ENCODE measurements at regions not wholly inside any gene's neighbourhood (a gene's known extent, or its start where the extent isn't known, plus 50 kb on each side); places are given as distances from the start of the nearest gene placed in this dataset.

DNA sequence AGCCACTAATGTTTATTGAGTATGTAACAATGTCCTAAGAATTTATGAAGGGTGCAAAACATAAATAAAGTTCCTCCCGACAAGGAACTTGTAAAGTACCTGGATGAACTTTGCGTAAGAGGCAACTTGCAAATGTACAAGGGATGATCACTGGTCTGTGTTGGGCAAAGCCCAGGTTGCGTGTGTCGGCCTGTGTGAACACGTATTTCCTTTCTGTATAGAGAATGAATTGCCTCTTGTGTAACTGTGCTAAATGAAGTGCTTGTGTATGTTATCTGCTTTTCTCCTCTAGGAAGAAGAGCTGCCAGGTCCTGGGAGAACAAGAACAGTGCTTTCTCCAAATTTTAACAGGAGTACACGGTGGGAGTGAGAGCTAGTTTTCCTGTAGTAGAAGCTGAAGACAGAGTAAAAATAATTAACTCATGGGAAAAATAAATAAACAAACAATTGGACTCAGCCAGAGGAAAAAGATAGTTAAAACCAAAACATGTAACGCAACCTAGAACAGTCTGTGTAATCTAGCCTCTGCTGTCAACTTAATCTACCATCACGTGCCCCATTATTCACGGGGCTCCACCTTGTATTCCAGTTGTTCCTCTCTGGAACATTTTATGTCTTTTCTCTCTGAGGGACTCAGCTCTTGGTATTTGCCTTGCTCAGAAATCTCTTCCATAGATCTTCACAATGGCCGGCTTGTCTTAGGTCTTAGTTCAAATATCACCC lies 83.7 kb upstream of the RASGRP1 start:
- TF ChIP-seq, protein P1, sequence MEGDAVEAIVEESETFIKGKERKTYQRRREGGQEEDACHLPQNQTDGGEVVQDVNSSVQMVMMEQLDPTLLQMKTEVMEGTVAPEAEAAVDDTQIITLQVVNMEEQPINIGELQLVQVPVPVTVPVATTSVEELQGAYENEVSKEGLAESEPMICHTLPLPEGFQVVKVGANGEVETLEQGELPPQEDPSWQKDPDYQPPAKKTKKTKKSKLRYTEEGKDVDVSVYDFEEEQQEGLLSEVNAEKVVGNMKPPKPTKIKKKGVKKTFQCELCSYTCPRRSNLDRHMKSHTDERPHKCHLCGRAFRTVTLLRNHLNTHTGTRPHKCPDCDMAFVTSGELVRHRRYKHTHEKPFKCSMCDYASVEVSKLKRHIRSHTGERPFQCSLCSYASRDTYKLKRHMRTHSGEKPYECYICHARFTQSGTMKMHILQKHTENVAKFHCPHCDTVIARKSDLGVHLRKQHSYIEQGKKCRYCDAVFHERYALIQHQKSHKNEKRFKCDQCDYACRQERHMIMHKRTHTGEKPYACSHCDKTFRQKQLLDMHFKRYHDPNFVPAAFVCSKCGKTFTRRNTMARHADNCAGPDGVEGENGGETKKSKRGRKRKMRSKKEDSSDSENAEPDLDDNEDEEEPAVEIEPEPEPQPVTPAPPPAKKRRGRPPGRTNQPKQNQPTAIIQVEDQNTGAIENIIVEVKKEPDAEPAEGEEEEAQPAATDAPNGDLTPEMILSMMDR (IDR thresholded peaks at IDR 0.05; ENCODE audit: low read depth, low read length), result no peak

DNA sequence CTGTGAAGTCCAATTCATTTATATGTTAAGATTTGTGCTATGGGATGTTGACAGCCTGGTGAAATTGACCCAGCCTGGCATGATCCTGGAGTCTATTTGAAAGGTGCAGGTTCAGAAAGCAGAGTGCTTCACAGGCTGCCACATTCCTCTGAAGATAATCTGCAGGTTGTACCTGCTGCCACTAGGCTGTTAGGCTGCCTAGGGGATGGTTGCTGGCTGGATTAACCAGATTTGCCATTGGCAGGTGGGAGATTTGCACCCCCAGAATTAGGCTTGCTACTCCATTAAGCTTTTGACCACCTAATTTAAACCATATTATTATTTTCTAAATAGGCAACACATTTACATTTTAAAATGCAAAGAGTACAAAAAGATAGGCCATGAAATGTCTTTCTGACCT lies 85.8 kb upstream of the RASGRP1 start:
- H3K4me3 ChIP-seq (ENCODE audit: low read depth, low read length), result no peak overlapping the region
- TF ChIP-seq, protein P1 (IDR thresholded peaks at IDR 0.05; ENCODE audit: low read depth, low read length), result no peak

More for the DNA sequence above, 83.7 kb upstream of the RASGRP1 start:
- H3K4me3 ChIP-seq (ENCODE audit: low read depth, low read length), result no peak overlapping the region

DNA sequence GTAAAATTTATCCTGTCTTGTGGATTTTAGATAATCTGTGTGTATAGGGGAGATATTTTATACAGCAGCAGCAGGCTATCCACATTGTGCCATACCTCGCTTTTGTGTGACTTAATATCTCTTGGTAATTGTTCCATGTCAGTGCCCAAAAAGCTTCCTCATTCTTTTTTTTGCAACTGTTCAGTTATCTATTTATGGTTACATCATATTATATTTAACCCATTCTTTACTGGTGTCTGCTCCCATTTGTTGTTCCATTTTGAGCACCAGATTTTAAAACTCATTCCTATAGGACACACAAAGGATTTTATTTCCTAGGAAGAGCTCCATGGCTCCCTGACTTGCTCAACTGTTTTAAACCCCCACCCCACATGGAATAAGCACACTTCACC lies 86.3 kb upstream of the RASGRP1 start:
- H3K4me3 ChIP-seq (ENCODE audit: low read depth, low read length), result no peak overlapping the region
- TF ChIP-seq, protein P1 (IDR thresholded peaks at IDR 0.05; ENCODE audit: low read depth, low read length), result no peak

DNA sequence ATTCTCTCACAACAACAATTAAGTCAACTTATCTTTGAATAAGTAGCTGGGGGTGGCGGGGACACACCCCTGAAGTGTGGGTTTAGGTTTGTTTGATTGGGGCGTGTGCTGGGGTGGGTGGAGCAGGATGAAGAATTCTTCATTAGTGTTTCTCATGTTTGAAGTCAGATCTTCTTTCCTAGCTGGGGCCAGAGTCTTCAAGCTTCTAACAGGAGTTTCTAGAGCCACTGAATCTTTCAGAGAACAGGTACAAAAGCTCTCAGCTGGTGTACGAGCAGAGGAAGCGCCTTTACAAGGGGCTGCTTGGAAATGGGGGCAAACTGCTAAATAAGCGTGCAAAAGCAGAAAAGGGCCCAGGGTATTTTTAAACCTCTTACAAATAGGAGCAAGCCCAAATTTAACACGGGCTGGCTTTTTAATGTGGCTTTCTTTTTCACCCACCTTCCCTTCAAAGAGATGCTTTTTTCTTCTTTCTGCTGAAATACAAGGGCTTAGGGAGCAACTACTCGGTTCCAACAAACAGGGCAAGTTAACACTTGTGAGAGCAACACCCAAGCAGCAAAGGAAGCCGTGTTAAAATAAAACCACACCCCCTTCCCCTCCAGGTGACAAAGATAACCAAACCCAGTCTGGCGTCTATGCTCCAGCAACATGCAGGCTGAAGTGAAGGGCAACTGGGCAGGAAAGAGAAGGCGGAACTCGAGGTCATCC lies 86.9 kb upstream of the RASGRP1 start:
- no peak overlapping the region for H3K4me3 ChIP-seq (ENCODE audit: low read depth, low read length)
- TF ChIP-seq, protein P1 (IDR thresholded peaks at IDR 0.05; ENCODE audit: low read depth, low read length), result no peak

DNA sequence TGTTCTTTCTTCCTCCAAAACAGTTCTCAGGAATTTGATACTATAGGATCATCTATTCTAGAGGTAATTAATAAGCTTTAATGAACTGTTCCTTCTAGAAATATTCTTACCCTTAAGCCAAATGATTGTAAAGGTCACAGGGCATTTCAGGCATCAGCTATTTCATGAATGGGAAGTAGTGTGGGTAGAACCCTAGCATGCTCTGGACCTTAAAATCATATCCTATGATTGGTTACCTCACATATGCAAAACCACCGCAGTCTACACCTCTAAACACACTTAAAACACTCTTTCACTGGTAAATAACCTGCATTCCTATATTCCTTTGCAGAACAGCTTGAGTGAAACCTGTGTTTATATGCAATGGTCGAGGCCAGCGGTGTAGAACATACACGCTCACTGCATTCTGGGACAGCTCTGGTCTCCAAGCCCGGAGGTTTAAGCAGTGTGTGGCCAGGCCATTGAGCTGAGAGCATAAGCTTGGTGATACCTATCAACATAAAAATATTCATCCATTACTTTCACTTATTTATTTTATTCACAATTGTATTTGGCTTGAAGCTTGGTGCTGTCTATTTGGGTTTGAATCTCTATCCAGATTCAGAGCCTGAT lies 87.7 kb upstream of the RASGRP1 start:
- no peak overlapping the region for H3K4me3 ChIP-seq (ENCODE audit: low read depth, low read length)
- TF ChIP-seq, protein P1 (IDR thresholded peaks at IDR 0.05; ENCODE audit: low read depth, low read length), result no peak

DNA sequence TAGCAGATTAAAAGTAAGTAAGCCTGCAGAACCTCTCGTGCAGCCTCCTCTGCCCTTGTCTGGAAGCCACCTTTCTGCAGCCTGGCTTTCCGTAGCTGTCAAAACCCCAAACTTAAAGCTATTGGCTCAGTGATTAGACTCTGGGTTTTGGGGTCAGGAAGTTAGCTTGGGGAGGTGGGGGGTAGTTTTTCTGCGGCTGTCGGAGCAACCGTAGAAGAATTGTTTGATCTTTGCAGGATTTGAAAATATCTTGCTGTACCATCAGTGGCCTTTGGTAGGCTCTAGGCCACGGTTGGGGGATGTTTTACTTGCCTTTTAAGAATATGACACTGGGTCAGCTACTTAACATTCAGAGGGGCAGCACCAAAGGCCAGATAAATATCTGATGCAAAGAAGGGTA lies 88.4 kb upstream of the RASGRP1 start:
- TF ChIP-seq, protein P1 (IDR thresholded peaks at IDR 0.05; ENCODE audit: low read depth, low read length), result no peak
- H3K4me3 ChIP-seq (ENCODE audit: low read depth, low read length), result no peak overlapping the region

DNA sequence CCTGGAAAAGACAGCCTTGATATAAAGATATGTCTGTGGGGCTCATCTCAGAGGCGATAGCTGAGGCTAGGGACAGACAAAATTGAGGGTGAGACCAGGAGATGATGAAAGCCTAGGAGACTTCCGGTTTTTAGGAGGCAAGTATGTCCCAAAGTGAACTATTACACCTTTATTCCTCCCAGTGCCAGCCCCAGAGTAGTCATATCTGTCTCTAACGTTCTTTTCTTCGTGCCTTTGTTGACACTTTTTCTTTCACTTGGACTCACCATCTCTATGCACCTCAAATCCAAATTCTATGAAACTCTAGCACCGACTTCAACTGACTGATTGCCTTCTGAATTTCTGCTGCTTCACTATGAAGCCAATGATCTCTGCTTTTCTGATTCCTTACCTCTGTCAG lies 93.8 kb upstream of the RASGRP1 start:
- TF ChIP-seq, protein P1 (IDR thresholded peaks at IDR 0.05; ENCODE audit: low read depth, low read length), result no peak
- H3K4me3 ChIP-seq (ENCODE audit: low read depth, low read length), result no peak overlapping the region

All from WI38 (cell line).